ENCODE measurements at regions not wholly inside any gene's neighbourhood (a gene's known extent, or its start where the extent isn't known, plus 50 kb on each side); places are given as distances from the start of the nearest gene placed in this dataset.

DNA sequence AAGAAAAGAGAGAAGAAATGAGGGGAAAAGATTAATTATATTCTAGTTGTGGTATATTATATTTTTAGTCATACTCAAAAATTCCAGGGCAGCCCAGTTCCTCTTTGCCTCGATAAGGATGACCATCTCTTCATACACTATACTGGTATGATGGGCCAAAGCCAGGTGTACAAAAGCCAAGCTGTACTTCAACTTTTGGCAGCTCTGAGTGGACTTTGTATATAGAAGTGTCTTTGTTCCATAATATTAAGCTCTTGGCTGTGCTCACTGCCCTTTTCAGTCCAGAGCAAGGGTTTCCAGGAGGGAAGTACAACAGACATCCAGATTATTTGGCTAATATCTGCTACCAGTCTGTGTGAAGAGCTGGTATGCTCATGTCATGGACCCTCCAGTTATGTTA lies 934.3 kb upstream of the CDH10 start:
- H3K4me1 Mint-ChIP-seq (ENCODE audit: low read depth), result no peaks in the 10 kb centered on the region
- no peak overlapping the region for H3K27ac Mint-ChIP-seq (ENCODE audit: unreplicated experiment)
- H3K27me3 Mint-ChIP-seq (ENCODE audit: low read depth), result no peaks in the 10 kb centered on the region
- no peaks in the 10 kb centered on the region for H3K36me3 Mint-ChIP-seq (ENCODE audit: low read depth)
- TF ChIP-seq, protein P1, sequence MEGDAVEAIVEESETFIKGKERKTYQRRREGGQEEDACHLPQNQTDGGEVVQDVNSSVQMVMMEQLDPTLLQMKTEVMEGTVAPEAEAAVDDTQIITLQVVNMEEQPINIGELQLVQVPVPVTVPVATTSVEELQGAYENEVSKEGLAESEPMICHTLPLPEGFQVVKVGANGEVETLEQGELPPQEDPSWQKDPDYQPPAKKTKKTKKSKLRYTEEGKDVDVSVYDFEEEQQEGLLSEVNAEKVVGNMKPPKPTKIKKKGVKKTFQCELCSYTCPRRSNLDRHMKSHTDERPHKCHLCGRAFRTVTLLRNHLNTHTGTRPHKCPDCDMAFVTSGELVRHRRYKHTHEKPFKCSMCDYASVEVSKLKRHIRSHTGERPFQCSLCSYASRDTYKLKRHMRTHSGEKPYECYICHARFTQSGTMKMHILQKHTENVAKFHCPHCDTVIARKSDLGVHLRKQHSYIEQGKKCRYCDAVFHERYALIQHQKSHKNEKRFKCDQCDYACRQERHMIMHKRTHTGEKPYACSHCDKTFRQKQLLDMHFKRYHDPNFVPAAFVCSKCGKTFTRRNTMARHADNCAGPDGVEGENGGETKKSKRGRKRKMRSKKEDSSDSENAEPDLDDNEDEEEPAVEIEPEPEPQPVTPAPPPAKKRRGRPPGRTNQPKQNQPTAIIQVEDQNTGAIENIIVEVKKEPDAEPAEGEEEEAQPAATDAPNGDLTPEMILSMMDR (IDR thresholded peaks at IDR 0.05), result no peak
- H3K9me3 Mint-ChIP-seq (ENCODE audit: low read depth), result peaks cover 18% of the 10 kb centered on the region
- H3K4me3 Mint-ChIP-seq (ENCODE audit: unreplicated experiment), result no peak overlapping the region
- no peak for DNase-seq (ENCODE audit: low spot score)

GRCh38 chr5:25573691-25574090 lies 928.9 kb upstream of the CDH10 start:
- Mint-ChIP-seq H3K9me3 (ENCODE audit: low read depth) (peaks cover 8% of the 10 kb centered on the region), H3K4me3 (ENCODE audit: unreplicated experiment) (no peak overlapping the region), H3K4me1 (ENCODE audit: low read depth) (no peaks in the 10 kb centered on the region), H3K36me3 (ENCODE audit: low read depth) (no peaks in the 10 kb centered on the region), H3K27me3 (ENCODE audit: low read depth) (no peaks in the 10 kb centered on the region), H3K27ac (ENCODE audit: unreplicated experiment) (no peak overlapping the region)
- DNase-seq (ENCODE audit: low spot score), result no peak
- TF ChIP-seq, protein P1 (IDR thresholded peaks at IDR 0.05), result no peak

DNA sequence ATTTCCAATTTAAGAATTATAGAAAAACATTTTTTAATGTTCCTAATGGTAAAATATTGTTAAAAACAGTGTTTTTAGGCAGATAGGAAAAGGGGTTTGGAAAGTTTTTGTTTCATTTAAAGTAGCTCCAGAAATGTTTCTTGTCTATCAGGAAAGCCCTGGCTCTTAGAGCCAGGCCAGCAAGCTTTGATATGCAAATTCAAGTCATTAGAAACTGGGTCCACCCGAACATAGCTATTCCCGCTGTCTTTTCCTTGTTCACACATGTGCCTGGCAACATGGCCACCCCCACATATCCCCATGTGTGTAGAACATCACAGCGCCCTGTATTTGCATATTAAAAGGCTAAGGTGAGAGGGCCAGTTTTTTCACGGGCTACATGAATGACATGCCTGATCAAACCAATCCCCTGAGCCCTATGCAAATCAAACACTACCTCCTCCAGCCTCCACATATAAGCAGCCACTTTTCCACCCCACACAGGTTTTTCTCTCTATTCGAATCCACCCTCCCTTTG lies 925.3 kb upstream of the CDH10 start:
- DNase-seq (ENCODE audit: low spot score), result no peak
- Mint-ChIP-seq H3K27ac (ENCODE audit: unreplicated experiment) (no peak overlapping the region), H3K4me3 (ENCODE audit: unreplicated experiment) (no peak overlapping the region), H3K9me3 (ENCODE audit: low read depth) (peaks cover 10% of the 10 kb centered on the region), H3K36me3 (ENCODE audit: low read depth) (no peaks in the 10 kb centered on the region), H3K27me3 (ENCODE audit: low read depth) (no peaks in the 10 kb centered on the region), H3K4me1 (ENCODE audit: low read depth) (no peaks in the 10 kb centered on the region)
- TF ChIP-seq, protein P1 (IDR thresholded peaks at IDR 0.05), result no peak

- H3K4me1 Mint-ChIP-seq (ENCODE audit: low read depth), result no peaks in the 10 kb centered on the region
- TF ChIP-seq, protein P1 (IDR thresholded peaks at IDR 0.05), result no peak
Measured at GRCh38 chr5:25568989-25569625, 924.3 kb upstream of the CDH10 start.

GRCh38 chr5:25568294-25568693 lies 923.5 kb upstream of the CDH10 start:
- no peak for DNase-seq (ENCODE audit: low spot score)
- Mint-ChIP-seq H3K36me3 (ENCODE audit: low read depth) (no peaks in the 10 kb centered on the region), H3K4me1 (ENCODE audit: low read depth) (no peaks in the 10 kb centered on the region), H3K27me3 (ENCODE audit: low read depth) (no peaks in the 10 kb centered on the region), H3K27ac (ENCODE audit: unreplicated experiment) (no peak overlapping the region), H3K4me3 (ENCODE audit: unreplicated experiment) (no peak overlapping the region), H3K9me3 (ENCODE audit: low read depth) (peaks cover 17% of the 10 kb centered on the region)
- TF ChIP-seq, protein P1 (IDR thresholded peaks at IDR 0.05), result no peak

More at GRCh38 chr5:25568989-25569625, 924.3 kb upstream of the CDH10 start:
- Mint-ChIP-seq H3K27ac (ENCODE audit: unreplicated experiment) (no peak overlapping the region), H3K9me3 (ENCODE audit: low read depth) (peaks cover 12% of the 10 kb centered on the region), H3K27me3 (ENCODE audit: low read depth) (no peaks in the 10 kb centered on the region), H3K36me3 (ENCODE audit: low read depth) (no peaks in the 10 kb centered on the region), H3K4me3 (ENCODE audit: unreplicated experiment) (no peak overlapping the region)
- no peak for DNase-seq (ENCODE audit: low spot score)
